ENCODE measurements at regions not wholly inside any gene's neighbourhood (a gene's known extent, or its start where the extent isn't known, plus 50 kb on each side); places are given as distances from the start of the nearest gene placed in this dataset.

GRCh38 chr1:118649369-118650106 is 338.6 kb downstream of the TBX15 start:
- intact Hi-C loops (cut with DNase I) = no loop called here
- H3K4me1 ChIP-seq = no peaks in the 10 kb centered on the region
- no peak overlapping the region for H3K27ac ChIP-seq
- H3K27me3 ChIP-seq (ENCODE audit: low read depth) = no peaks in the 10 kb centered on the region
- DNase-seq (no peak), ATAC-seq (no peak)
- H3K9me3 ChIP-seq = no peaks in the 10 kb centered on the region
- TF ChIP-seq CTCF (IDR thresholded peaks at IDR 0.05) = no peak
- no peaks in the 10 kb centered on the region for H3K36me3 ChIP-seq
- no peak overlapping the region for H3K4me3 ChIP-seq

GRCh38 chr1:118636004-118636403 is 352.1 kb downstream of the TBX15 start:
- Histone ChIP-seq H3K4me3 (no peak overlapping the region), H3K4me1 (no peaks in the 10 kb centered on the region), H3K27ac (no peak overlapping the region), H3K36me3 (no peaks in the 10 kb centered on the region), H3K27me3 (ENCODE audit: low read depth) (no peaks in the 10 kb centered on the region), H3K9me3 (no peaks in the 10 kb centered on the region)
- DNase-seq (no peak), ATAC-seq (no peak)
- no peak for TF ChIP-seq CTCF (IDR thresholded peaks at IDR 0.05)
- intact Hi-C loops (cut with DNase I) = no loop called here

GRCh38 chr1:118627435-118627834 is 360.7 kb downstream of the TBX15 start:
- no peak for ATAC-seq
- intact Hi-C loops (cut with DNase I) = no loop called here
- H3K4me1 ChIP-seq = no peaks in the 10 kb centered on the region
- no peak overlapping the region for H3K27ac ChIP-seq
- no peaks in the 10 kb centered on the region for H3K36me3 ChIP-seq
- DNase-seq = no peak
- H3K9me3 ChIP-seq = no peaks in the 10 kb centered on the region
- no peak overlapping the region for H3K4me3 ChIP-seq
- no peaks in the 10 kb centered on the region for H3K27me3 ChIP-seq (ENCODE audit: low read depth)
- no peak for TF ChIP-seq CTCF (IDR thresholded peaks at IDR 0.05)

- TF ChIP-seq CTCF (IDR thresholded peaks at IDR 0.05) = no peak
- H3K27me3 ChIP-seq (ENCODE audit: low read depth) = no peaks in the 10 kb centered on the region
- DNase-seq = no peak
- no peaks in the 10 kb centered on the region for H3K4me1 ChIP-seq
- no peak for ATAC-seq
- intact Hi-C loops (cut with DNase I) = no loop called here
- H3K27ac ChIP-seq = no peak overlapping the region
- no peak overlapping the region for H3K4me3 ChIP-seq
- no peaks in the 10 kb centered on the region for H3K9me3 ChIP-seq
- no peaks in the 10 kb centered on the region for H3K36me3 ChIP-seq
Observed at GRCh38 chr1:118621839-118622238, 366.3 kb downstream of the TBX15 start.

- TF ChIP-seq CTCF (IDR thresholded peaks at IDR 0.05) = no peak
- DNase-seq (no peak), ATAC-seq (no peak)
- H3K27me3 ChIP-seq (ENCODE audit: low read depth) = no peaks in the 10 kb centered on the region
- no peak overlapping the region for H3K27ac ChIP-seq
- H3K36me3 ChIP-seq = no peaks in the 10 kb centered on the region
- H3K4me3 ChIP-seq = no peak overlapping the region
- H3K9me3 ChIP-seq = no peaks in the 10 kb centered on the region
- intact Hi-C loops (cut with DNase I) = no loop called here
- no peaks in the 10 kb centered on the region for H3K4me1 ChIP-seq
Observed at GRCh38 chr1:118618618-118619340, 369.4 kb downstream of the TBX15 start.

All from lower lobe of right lung (tissue), 2 donors.